ENCODE measurements at regions not wholly inside any gene's neighbourhood (a gene's known extent, or its start where the extent isn't known, plus 50 kb on each side); places are given as distances from the start of the nearest gene placed in this dataset.

DNA sequence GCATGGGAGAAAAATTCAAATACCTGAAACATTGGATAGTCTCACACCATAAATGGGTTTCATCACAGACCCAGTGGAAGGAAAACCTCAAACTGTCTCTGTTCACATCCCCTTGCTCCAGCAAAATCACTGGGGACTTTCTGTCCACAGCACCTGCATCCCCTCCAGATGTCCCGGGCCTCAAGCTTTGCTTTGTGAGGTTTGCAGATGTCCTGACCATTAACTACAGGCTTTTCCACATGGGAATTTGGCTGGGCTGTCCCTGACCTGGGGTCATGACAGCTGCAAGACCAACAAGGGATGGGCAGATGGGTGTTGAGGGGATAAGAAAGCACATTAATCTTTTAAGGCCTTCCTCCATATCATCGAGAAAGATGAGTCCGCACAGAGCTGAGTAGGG, 427.9 kb downstream of the TXNL1 start:
- no peak for DNase-seq

DNA sequence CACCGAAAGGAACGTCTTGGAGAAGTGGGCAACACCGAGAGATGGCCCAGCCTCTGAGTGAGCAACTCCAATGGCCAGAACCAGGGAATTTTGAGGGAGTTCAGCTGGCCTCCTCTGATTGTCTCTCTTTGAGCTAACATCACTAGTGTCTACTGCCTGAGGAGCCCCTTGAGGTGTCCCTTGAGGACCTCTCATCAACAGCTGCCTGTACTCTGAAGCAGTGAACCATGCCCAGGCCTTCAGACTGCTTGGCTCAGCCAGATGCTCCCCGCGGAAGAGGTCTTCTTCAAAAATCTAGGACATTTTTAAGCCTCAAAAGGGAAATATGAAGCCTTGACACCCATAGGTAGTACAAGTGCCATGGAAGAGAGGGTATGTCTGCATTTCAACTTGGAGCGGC, 430.4 kb downstream of the TXNL1 start:
- DNase-seq = no peak

DNA sequence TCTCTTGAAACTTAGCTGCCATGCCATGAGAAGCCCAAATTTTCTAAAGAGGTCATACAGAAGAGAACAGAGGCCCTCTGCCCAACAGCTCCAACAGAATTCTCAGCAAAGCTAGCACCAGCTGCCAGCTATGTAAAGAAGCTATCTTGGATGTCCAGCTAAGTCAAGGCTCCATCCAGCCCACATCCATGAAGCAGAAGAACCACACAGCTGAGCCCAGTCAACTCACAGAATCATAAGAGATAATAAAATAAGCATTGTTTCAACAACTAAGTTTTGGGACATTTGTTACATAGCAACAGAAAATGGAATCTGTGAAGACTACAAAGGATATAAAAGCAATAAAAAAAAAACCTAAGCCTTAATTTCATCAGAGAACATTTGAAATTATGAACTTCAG, 434.3 kb downstream of the TXNL1 start:
- no peak for DNase-seq

DNA sequence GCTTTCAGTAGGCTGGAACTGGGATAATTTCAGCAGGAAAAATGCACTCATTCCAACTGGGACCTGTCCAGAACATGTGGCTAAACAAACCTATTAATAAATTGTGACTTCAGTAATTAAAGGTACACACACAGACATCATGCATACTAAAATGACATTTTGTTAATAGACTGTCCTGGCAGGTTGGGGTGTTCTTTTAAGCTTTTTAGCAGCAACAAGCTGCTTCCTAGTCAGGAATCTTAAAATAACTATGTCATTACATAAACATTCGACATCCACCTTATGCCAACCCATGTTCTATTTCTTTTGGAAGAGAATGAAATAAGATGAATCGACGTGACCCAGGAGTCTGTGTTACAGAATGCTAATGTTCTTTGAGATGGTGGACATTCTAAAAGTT, 435.7 kb downstream of the TXNL1 start:
- no peak for DNase-seq

DNA sequence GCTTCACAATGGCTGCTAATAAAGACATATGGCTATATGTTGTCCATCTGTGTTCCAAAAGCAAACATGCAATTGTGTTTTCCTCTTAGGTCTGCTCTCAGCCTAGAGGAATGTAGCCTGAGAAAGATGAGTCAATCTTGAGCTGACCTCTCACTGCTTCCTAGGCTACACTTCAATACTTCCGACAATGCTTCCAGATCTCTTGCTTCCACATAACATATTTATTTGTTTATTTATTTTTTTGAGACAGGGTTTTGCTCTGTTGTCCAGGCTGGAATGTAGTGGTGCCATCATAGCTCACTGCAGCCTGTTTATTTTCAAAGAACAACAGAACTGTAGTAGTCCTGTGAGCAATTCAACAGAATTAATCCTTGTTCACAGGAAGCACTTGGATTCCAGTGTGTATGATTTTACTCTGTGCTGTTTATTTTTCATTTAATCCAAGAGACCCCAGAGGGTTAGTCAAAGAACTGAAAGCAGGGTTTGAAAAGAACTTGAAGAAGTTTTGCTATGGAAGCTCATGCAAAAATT, 437.9 kb downstream of the TXNL1 start:
- no peak for DNase-seq

DNA sequence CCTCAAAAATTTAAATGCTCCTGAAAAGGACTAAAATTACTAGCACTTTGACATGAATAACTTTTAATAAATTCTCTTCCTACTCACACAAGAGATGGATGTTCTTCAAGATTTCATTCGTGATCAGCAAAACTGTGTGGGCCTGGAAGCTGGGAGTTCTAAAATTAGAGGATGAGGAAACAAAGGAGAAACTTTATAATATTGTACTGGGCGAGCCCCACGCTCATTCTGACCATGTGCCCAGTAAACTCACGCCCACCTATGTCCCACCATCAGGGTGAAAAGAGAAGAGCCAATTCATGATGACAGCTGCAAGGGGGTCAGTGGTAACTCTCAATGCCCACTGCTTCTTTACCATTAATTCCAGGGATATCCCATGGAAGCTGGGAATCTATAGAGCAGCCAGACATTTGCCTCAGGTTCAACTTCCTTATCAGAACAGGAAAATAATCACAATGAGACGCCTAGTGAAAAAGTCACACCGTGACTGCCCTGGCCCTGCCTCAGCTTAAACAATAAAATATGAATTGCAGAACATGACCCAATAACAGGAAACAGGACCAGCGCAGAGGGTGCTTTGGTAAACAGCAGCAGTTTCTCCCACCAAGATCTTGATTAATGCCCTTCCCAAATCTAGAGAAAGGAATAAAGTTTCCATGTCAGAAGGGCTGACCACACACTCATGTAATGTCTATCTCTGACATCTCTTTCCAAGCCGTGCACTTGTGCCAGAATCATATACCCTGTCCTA, 438.6 kb downstream of the TXNL1 start:
- DNase-seq = no peak

DNA sequence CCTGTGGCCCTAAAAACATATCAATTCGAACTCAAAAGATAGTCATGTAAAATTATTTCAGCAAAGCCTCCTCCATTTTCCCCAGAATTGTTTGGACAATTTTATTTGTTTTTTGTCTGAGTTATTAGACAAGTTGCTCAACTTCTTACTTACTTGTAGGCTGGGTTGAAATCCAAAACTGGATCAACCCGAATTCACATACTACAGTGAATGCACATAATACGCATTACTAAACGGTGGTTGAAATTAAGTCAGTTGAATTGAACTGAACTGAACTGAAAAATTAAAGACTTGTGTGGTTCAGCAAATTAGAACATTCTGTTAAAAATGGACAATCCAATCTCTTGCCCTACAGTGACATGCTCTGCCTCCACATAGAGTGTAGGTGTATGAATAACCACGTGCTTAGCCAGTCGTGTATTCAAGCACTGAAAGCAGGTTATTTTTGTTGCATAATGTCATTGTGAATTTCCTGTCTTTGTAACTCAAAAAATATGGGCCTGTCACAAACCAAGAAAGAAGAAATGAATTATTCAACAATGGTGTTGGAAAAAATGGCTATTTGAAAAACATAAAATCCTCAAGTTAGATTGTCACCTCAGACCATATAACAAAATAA, 441.0 kb downstream of the TXNL1 start:
- DNase-seq = no peak

DNA sequence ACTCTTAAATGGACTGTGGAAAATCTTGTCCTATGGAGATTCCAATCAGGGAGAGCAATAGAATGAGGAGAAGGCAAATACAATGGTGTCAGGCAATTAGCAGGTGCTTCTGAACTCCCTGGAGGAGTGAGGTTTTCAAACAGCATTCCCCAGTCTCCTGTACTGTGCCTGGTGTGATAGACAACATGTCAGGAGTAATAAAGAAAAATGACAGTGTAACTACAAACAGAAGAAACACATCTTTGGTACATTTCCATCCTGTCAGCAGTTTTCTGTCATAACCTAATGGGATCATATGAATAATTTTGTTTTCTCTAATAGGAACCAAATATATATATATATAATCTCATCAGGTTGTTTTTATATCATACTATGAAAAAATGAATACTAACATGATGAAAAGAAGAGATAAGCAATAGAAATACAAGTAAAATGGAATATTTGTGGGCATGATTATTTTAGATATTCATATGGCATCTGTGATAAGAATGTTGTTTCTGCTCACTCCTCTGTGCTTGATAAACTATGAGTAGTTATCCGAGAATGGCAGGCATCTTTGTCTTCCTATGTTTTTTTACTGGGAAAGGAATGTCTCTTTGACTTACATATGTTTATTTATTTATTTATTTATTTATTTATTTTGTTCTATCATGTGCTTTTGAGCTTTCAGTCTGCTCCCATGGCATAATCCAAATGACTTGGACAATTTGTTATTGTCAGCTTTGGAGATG, 441.7 kb downstream of the TXNL1 start:
- DNase-seq = no peak

DNA sequence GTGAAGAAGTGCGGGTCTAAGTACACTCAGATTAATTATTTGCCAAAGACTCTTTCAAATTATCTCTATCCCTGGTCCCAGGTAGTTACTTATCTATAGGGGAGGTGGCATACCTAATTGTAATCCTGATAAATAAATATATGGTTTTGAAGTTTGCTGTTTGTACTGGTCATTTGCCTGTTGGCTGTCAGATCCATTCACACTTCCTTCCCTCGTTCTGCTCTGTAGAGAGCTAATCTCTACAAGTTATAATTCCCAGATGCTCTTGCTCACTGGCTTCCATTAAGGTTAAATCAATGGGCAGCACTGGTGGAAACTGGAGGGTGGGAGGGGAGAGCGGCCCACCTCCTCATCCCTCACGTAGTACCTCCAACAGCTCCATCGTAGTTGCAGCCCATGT, 447.1 kb downstream of the TXNL1 start:
- DNase-seq = no peak

DNA sequence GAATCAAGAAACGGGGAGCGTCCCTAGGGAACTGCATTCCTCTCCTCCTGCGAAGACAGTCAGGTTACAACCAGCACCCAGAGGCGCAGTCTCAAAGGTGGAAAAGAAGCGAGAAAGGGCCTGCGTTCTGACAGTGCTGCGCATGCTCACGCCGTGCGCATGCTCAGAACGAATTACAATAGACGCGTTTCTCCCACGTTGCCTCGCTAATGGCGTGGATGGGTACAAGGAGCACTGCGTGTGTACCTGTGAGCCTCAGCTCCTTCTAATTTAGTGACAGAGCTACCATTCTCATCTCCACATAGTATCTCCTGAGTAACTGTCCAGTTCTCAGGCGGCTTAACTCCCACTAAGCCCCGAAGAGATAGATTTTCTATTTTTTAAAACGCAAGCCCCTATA, 448.8 kb downstream of the TXNL1 start:
- DNase-seq = no peak

DNA sequence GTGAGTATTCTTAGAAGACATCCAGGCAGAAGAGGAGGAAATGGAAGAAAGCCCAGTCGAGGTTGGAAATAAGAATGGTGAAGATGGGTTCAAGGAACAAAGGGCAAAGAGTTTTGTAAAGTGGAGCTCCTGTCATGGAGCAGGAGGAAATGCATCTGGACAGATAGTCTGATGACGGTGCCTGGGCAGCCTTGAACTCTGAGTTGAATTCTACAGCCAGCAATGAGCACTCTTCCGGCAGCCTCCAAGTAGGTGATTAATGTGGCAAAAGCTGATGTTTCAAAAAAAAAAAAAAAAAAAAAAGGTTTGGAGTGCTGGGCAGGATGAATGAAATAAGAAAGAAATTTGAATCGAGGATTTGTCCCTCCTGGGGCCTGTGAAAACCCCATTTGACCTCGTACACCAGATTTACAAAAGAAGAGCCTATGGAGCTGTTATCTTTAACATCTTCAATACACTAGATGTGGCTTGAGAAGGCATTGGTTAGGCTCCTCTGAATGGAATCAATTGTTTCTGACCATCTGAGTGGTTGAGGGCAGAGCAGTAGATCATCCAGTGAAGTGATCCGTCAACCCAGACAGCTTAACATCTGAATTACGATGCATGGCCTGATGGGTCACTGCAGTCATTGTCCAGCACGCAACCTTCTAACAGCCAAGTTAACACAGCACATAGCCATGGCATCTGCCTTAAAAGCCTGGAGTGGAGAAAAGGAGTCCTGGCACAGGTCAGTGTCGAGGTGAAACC, 449.7 kb downstream of the TXNL1 start:
- DNase-seq = no peak

DNA sequence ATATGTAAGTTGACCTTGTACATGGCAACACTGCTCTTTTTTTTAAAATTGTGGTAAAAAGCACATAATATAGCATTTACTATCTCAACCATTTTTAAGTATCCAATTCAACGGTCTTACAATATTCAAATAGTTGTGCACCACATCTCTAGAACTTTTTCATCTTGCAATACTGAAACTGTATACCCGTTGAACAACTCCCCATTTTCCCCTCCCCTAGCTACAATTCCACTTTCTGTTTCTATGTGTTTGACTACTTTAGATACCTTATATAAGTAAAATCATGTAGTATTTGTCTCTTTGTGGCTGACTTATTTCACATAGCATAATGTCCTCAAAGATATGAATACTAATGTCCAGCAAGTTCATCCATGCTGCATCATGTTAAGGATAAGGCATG, 452.1 kb downstream of the TXNL1 start:
- no peak for DNase-seq

DNA sequence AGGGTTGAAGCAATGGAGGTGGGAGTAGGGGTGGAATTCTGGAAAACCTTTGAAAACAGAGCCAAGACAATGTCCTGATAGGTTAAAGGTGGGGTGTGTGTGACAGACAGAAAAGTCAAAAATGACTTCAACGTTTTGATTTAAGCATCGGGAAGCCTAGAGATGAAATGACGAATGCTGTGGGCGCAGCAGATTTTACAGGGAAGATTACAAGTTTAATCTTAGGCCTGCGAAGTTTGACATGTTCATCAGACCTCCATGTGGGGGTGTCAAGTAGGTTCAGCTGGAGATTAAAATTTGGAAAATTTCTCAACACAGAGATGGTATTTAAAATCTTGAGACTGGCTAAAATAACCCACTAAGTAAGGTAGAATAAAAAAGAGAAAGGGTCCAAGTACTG, 453.3 kb downstream of the TXNL1 start:
- DNase-seq = no peak

DNA sequence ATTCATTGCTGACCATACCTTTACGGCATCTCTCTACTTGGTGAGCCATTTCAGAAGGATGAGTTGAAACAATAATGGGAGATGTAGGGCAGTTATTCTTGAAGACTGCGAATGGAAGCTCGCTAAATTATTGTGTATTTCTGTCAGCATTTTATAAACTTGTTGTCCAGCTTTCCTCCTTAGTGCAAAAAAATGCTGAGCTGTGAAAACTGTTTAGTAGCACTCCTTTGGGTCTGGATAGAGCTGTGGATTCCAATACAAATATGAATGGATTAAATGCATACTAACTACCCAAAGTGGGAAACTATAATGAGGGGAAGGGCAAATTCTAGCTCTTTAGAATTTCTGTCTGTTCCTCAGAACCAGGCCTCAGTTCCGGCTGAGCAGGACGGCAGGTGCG, 461.6 kb downstream of the TXNL1 start:
- DNase-seq = no peak

DNA sequence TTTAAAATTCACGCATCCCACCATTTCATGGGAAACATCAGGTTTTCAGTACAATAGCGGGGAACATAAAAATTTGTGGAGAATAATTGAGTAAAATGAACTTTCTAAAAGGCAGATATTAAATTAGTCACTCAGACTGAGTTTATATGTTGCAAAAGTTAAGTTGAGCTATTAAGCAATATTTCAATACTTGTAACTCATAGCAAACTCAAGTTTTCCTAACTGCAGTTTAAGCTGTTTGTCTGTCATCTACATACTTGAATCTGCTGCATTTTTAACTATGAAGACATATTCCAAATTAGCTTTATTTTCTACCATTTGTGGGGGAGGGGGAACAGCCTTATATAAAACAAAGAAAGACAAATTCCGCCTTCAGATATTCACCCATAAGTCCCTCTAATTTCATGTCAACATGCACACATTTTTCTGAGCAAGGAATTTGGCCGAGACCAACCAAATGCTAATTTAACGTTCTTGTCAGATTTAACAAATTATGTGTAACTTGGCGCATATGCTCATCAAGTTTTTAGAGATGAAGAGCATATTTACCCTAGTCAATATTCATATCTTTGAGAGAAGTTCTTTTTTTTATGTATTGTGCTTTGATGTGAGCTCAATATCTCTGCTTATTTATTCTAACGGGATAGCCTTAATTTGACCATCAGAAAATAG, 462.9 kb downstream of the TXNL1 start:
- no peak for DNase-seq

DNA sequence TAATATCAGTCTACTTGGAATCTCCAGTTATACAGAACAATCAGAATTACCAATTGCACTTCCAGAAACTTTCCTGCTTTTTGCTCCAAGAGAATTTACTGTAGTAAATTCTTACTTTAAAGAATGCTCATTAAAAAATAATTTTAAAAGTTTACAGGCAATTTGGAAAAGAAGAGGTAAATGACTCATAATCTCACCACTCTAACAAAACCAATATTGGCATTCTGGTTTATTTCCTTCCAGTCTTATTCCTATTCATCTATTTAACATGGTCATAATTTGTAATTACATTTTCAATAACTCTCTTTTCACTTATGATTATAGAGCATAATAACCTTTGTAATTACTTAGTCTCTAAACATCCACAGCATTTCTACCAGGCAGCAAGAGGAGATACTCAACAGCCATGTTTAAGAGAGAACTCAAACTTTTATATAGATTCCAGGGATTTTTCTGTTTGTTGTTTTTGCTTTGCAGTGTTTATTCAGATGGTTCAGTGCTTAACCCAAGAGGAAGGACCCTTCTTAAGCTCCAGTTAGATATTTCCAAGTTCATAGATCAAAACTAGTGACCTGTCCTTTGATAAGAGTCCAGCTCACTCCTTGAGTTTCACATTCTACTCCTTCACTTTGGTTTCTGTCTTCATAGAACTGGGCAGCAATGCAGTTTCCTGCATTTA, 464.7 kb downstream of the TXNL1 start:
- no peak for DNase-seq

DNA sequence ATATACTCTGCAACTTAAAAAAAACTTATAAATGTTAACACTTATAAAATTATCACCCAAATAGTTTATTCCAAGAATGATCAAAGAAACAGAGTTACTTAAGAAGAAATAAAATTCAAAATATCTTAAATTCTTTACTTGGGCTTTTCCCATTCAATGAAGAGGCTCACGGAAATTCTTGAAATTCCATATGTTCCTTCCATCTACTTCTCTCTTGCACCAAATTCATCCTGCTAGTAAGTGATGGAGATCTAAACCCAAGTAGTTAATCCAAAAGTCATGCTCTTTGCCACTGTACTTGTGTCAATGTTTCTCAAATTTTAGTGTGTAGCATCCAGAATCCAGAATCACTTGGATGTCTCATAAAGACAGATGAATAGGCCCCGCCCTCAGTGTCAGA, 465.9 kb downstream of the TXNL1 start:
- DNase-seq = no peak

DNA sequence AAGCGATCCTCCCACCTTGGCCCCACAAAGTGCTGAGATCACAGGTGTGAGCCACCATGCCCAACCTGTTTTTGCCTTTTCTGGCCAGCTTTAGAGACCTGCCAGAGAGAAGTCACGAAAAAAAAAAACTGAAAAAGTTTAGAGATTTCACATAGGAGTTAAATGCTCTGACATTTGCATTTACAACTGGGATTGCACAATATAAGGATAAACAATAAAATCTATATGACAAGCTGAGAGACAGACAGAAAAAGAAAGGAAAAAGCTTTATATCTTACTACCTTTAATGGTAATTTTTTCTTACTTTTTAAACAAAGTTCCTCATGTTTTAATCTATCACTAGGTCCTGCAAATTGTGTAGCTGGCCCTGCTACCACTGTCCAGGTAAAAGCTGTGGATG, 466.5 kb downstream of the TXNL1 start:
- DNase-seq = no peak

DNA sequence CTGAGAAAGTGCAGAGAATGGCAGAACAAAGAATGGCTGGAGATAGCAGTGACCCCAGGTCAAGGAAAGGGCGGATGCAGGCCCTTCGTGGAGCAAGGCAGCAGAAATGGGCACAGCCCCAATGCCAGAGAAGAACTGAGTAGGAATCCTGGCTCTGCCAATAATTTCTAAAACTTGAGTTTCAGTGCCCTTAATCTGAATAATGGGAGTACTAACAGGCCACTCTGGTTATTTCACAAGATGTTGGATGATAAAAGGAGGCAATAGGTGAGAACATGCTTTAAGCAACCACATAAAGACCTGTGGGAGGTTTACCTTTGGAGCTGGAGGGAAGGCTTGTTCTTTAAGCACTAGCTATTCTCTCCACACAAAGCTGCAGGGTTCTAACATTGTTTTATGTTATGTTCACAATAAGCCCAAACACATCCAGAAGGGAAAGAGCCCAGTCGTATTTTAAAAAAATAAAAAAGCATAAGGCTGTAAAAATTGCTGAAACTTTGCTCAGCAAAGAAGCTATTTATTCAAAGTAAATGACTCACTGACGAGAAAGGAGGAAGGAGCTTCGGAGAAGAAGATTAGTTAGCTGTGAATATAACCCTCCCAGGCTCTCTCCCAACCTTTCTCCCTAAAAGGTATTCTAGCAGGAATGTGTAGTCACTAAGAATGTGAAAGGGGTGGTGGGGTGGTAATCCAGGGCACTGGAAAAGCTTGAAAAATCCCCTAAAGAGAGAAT, 470.2 kb downstream of the TXNL1 start:
- DNase-seq = no peak

DNA sequence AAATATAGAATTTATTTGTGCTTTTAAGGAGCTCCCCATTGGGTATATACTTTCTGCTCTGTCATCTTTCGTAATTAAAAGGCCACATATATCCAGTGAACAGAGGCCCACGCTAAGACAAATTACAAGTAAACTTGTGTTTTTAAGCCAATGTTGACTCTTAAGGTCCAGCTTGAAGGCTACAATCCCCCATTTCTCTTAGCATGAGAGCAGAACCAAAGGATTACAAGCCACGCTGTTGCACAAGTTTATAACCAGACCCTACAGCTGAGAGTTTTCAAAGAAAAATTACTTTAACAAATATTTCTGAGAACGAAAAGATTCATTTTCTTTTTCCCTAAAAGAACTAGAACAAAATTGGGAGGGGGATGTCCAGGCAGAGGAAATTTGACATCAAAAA, 471.0 kb downstream of the TXNL1 start:
- no peak for DNase-seq

DNA sequence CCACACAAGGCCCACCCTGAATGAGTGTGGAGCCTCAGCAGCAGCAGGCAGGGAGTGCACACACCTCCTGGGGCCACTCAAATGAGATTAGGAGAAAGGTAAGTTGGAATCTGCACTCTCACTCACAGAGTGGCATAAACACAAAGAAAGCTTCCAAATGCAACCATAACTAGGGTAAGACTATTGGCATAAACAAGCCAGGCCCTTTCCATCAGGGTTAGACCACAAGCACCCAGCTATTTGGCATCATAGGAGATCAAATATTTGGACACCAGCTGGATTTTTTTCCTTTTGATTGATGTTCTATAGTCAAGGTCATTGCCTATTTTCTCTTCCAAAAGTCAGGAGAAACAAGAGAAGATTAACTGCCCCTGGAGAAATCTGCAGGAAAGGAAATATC, 471.5 kb downstream of the TXNL1 start:
- DNase-seq = no peak
